HG03575 (cell line): ENCODE measurements at regions not wholly inside any gene's neighbourhood (a gene's known extent, or its start where the extent isn't known, plus 50 kb on each side); places are given as distances from the start of the nearest gene placed in this dataset.

Experiments used
- ATAC-seq: cut with Tn5 transposase; IDR thresholded peaks from one replicate; pipeline ENCODE4 v1.9.1; 2021; ENCODE audit not compliant: unreplicated experiment, insufficient number of reproducible peaks, low FRiP score; ENCODE audit errors: extremely low read depth

- ATAC-seq: no peak
Measured at GRCh38 chr4:108264693-108265092, 96.0 kb upstream of the LEF1 start.

- ATAC-seq: no peak
Measured at GRCh38 chr4:108263057-108263456, 94.3 kb upstream of the LEF1 start.

- ATAC-seq: no peak
Measured at GRCh38 chr4:108261026-108261425, 92.3 kb upstream of the LEF1 start.

- no peak for ATAC-seq
Measured at GRCh38 chr4:108256538-108256937, 87.8 kb upstream of the LEF1 start.

GRCh38 chr4:108255203-108255747 is 86.5 kb upstream of the LEF1 start:
- no peak for ATAC-seq

GRCh38 chr4:108249397-108249796 is 80.7 kb upstream of the LEF1 start:
- ATAC-seq: no peak

GRCh38 chr4:108247387-108248049 is 78.8 kb upstream of the LEF1 start:
- ATAC-seq: no peak

- ATAC-seq: no peak
Measured at GRCh38 chr4:108244606-108245005, 75.9 kb upstream of the LEF1 start.

- ATAC-seq: no peak
Measured at GRCh38 chr4:108240366-108240765, 71.6 kb upstream of the LEF1 start.

GRCh38 chr4:108237693-108238092 is 69.0 kb upstream of the LEF1 start:
- no peak for ATAC-seq

GRCh38 chr4:108236264-108236663 is 67.5 kb upstream of the LEF1 start:
- ATAC-seq: no peak

- no peak for ATAC-seq
Measured at GRCh38 chr4:108227923-108228322, 59.2 kb upstream of the LEF1 start.

GRCh38 chr4:108224611-108225053 is 55.9 kb upstream of the LEF1 start:
- no peak for ATAC-seq

GRCh38 chr4:108223313-108223712 is 54.6 kb upstream of the LEF1 start:
- ATAC-seq: no peak

GRCh38 chr4:108219998-108220397 is 51.3 kb upstream of the LEF1 start:
- ATAC-seq: no peak
